Hepatocyte (in vitro differentiated cells): ENCODE measurements at regions not wholly inside any gene's neighbourhood (a gene's known extent, or its start where the extent isn't known, plus 50 kb on each side); places are given as distances from the start of the nearest gene placed in this dataset.

Source experiments
- CTCF ChIP-seq: fragments of 200-600 bp; sonication (generic); IDR thresholded peaks from 2 replicates; pipeline ENCODE4 v1.5.1; 2016; ENCODE audit warnings: antibody characterized with exemption, mild to moderate bottlenecking; ENCODE audit not compliant: poor library complexity
- EZH2 ChIP-seq: fragments of 200-600 bp; sonication (generic); IDR thresholded peaks from 2 replicates; pipeline ENCODE4 v1.6.1; 2016; ENCODE audit warnings: antibody characterized with exemption, mild to moderate bottlenecking, borderline replicate concordance
- EZH2phosphoT487 ChIP-seq: fragments of 200-600 bp; sonication (generic); IDR thresholded peaks from one replicate; pipeline ENCODE4 v1.6.1; 2018; ENCODE audit warnings: antibody characterized with exemption, mild to moderate bottlenecking, low read depth, moderate library complexity; ENCODE audit not compliant: unreplicated experiment, severe bottlenecking

- TF ChIP-seq EZH2: no peak
- TF ChIP-seq EZH2phosphoT487: no peak
- no peak for TF ChIP-seq CTCF
Observed at GRCh38 chr1:234936612-234937389, 191.8 kb downstream of the TOMM20 start.
